HG02678 (cell line): ENCODE measurements at regions not wholly inside any gene's neighbourhood (a gene's known extent, or its start where the extent isn't known, plus 50 kb on each side); places are given as distances from the start of the nearest gene placed in this dataset.

ENCODE experiments used
- ATAC-seq: cut with Tn5 transposase; IDR thresholded peaks from one replicate; pipeline ENCODE4 v1.9.1; 2021; ENCODE audit warnings: mild to moderate bottlenecking, moderate library complexity; ENCODE audit not compliant: unreplicated experiment

- ATAC-seq: no peak
These were observed 50.2 kb upstream of the CCND2 start for GRCh38 chr12:4223273-4223845.

GRCh38 chr12:4221258-4221620, 52.3 kb upstream of the CCND2 start:
- no peak for ATAC-seq

- ATAC-seq: no peak
These were observed 52.9 kb upstream of the CCND2 start for GRCh38 chr12:4220536-4221257.

- no peak for ATAC-seq
These were observed 56.5 kb upstream of the CCND2 start for GRCh38 chr12:4217091-4217490.

- ATAC-seq: no peak
These were observed 57.2 kb upstream of the CCND2 start for GRCh38 chr12:4216187-4216927.

- peak; percentile 73 for ATAC-seq
These were observed 58.1 kb upstream of the CCND2 start for GRCh38 chr12:4215229-4216186.

- peak; percentile 6 for ATAC-seq
These were observed 58.7 kb upstream of the CCND2 start for GRCh38 chr12:4214877-4215228.

GRCh38 chr12:4213471-4213870, 60.1 kb upstream of the CCND2 start:
- ATAC-seq: no peak

GRCh38 chr12:4212845-4213244, 60.7 kb upstream of the CCND2 start:
- no peak for ATAC-seq

- no peak for ATAC-seq
These were observed 62.2 kb upstream of the CCND2 start for GRCh38 chr12:4211372-4211771.

GRCh38 chr12:4210183-4210582, 63.4 kb upstream of the CCND2 start:
- ATAC-seq: no peak

- no peak for ATAC-seq
These were observed 67.1 kb upstream of the CCND2 start for GRCh38 chr12:4206470-4206869.

GRCh38 chr12:4203772-4204376, 69.7 kb upstream of the CCND2 start:
- ATAC-seq: no peak

- no peak for ATAC-seq
These were observed 70.6 kb upstream of the CCND2 start for GRCh38 chr12:4202918-4203317.

GRCh38 chr12:4202487-4202886, 71.1 kb upstream of the CCND2 start:
- no peak for ATAC-seq

- no peak for ATAC-seq
These were observed 72.0 kb upstream of the CCND2 start for GRCh38 chr12:4201333-4202100.

- ATAC-seq: no peak
These were observed 75.4 kb upstream of the CCND2 start for GRCh38 chr12:4197922-4198763.

- ATAC-seq: no peak
These were observed 76.6 kb upstream of the CCND2 start for GRCh38 chr12:4196805-4197420.

- no peak for ATAC-seq
These were observed 78.9 kb upstream of the CCND2 start for GRCh38 chr12:4194668-4195067.
